OCI-LY1 (cell line): ENCODE measurements at regions not wholly inside any gene's neighbourhood (a gene's known extent, or its start where the extent isn't known, plus 50 kb on each side); places are given as distances from the start of the nearest gene placed in this dataset.

Experiments used
- EZH2 ChIP-seq: fragments of 200-600 bp; sonication (generic), shearing (Covaris generic); IDR thresholded peaks from 2 replicates; pipeline ENCODE4 v1.8.0; 2017; ENCODE audit warnings: borderline replicate concordance, mixed run types, mild to moderate bottlenecking, antibody characterized with exemption, low read length, moderate library complexity, mixed read lengths
- TF ChIP-seq, protein P1 (sequence below): fragments of 200-600 bp; sonication (generic), shearing (Covaris generic); IDR thresholded peaks from 2 replicates; pipeline ENCODE4 v1.5.1; 2017; ENCODE audit warnings: mild to moderate bottlenecking, antibody characterized with exemption, low read length, moderate library complexity, mixed read lengths

DNA sequence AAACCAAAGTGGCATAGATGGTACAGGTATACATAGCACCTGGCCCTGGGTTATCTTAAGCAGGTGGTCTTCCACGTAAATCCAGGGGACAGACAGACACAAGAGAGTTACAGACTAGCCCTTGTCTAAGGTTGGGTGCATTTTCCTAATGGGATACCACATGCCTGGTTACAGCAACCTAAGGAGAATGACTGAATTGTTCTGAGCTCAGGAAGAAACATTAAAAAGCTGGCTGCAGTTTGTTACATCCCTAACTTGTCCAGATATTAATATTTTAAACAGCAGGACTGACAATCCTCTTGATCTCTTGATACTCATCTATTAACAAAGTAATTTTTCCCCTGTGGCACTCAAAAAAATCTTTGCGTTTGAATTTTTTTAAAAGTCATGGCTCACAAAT lies 102.2 kb upstream of the SERP2 start:
- TF ChIP-seq, protein P1, sequence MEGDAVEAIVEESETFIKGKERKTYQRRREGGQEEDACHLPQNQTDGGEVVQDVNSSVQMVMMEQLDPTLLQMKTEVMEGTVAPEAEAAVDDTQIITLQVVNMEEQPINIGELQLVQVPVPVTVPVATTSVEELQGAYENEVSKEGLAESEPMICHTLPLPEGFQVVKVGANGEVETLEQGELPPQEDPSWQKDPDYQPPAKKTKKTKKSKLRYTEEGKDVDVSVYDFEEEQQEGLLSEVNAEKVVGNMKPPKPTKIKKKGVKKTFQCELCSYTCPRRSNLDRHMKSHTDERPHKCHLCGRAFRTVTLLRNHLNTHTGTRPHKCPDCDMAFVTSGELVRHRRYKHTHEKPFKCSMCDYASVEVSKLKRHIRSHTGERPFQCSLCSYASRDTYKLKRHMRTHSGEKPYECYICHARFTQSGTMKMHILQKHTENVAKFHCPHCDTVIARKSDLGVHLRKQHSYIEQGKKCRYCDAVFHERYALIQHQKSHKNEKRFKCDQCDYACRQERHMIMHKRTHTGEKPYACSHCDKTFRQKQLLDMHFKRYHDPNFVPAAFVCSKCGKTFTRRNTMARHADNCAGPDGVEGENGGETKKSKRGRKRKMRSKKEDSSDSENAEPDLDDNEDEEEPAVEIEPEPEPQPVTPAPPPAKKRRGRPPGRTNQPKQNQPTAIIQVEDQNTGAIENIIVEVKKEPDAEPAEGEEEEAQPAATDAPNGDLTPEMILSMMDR = no peak
- no peak for TF ChIP-seq EZH2
